ENCODE measurements at regions not wholly inside any gene's neighbourhood (a gene's known extent, or its start where the extent isn't known, plus 50 kb on each side); places are given as distances from the start of the nearest gene placed in this dataset.

DNA sequence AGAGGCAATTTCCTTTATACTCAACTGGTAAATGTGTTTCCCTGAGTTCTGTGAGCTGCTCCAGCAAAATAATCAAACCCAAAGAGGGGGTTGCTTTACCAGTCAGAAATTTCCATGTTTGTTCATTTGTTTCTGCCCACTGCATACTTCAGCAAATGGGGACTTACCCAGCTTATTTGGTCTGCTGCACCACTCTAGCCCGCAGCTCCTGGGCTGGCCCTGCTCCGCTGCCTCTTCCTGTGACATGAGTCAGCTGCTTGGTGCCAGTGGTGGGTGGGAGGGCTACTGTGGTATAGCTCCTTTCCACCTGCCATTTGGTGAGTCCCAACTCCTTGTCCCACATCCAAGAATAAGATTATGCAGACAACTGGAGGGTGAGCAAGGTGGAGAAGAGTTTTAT lies 644.2 kb downstream of the MCTP2 start:
- no peak for TF ChIP-seq EZH2 (optimal IDR thresholded peaks at IDR 0.05; ENCODE audit: low read depth, low read length)
- no peak for TF ChIP-seq EZH2phosphoT487 (IDR thresholded peaks at IDR 0.05; ENCODE audit: low read length)
- no peak for TF ChIP-seq CTCF (IDR thresholded peaks at IDR 0.05; ENCODE audit: low read length)
- no peaks in the 10 kb centered on the region for H4K20me1 ChIP-seq (ENCODE audit: insufficient read depth, low read length)
- DNase-seq = no peak
- no peaks in the 10 kb centered on the region for H3K27me3 ChIP-seq (replicated peaks; ENCODE audit: insufficient read depth, low read length)
- H3K4me2 ChIP-seq (ENCODE audit: low read depth, low read length) = no peak overlapping the region
- H3K79me2 ChIP-seq (ENCODE audit: low read length) = no peaks in the 10 kb centered on the region
- H3K9me3 ChIP-seq (replicated peaks; ENCODE audit: insufficient read depth, low read length) = no peaks in the 10 kb centered on the region
- H2AFZ ChIP-seq (ENCODE audit: low read length) = no peak overlapping the region
- no peaks in the 10 kb centered on the region for H3K36me3 ChIP-seq (replicated peaks; ENCODE audit: insufficient read depth, low read length)
- no peaks in the 10 kb centered on the region for H3F3A ChIP-seq (ENCODE audit: insufficient read depth, low read length)
- no peak overlapping the region for H3K27ac ChIP-seq (ENCODE audit: low read length)
- H3K9me2 ChIP-seq (replicated peaks; ENCODE audit: insufficient read depth, low read length) = no peaks in the 10 kb centered on the region
- no peaks in the 10 kb centered on the region for H3K4me1 ChIP-seq (ENCODE audit: low read length)
- no peak overlapping the region for H3K4me3 ChIP-seq (ENCODE audit: low read length)
- no peak overlapping the region for H3K9ac ChIP-seq (ENCODE audit: low read length)

DNA sequence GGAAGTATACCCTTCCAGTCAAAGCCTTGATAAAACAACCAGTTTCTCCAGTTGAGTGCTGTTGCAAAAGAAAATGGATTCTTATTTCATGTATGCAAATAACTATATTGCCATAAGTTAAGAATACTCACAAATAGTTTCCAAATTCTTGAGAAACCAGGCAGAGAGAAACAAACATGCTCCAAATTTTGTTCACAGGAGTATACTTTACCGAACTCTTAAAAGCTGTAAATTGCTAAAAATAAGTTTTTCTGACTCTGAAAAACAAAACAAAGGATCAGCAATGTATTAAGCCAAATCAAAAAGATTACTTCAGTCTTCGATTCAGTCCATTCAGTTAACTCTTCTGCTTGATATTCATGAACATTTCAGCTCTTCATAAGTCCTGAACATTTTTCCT lies 646.5 kb downstream of the MCTP2 start:
- no peaks in the 10 kb centered on the region for H3K79me2 ChIP-seq (ENCODE audit: low read length)
- no peak overlapping the region for H3K9ac ChIP-seq (ENCODE audit: low read length)
- H3K9me2 ChIP-seq (replicated peaks; ENCODE audit: insufficient read depth, low read length) = no peaks in the 10 kb centered on the region
- no peak overlapping the region for H2AFZ ChIP-seq (ENCODE audit: low read length)
- H3K4me3 ChIP-seq (ENCODE audit: low read length) = no peak overlapping the region
- no peaks in the 10 kb centered on the region for H4K20me1 ChIP-seq (ENCODE audit: insufficient read depth, low read length)
- H3F3A ChIP-seq (ENCODE audit: insufficient read depth, low read length) = no peaks in the 10 kb centered on the region
- H3K27me3 ChIP-seq (replicated peaks; ENCODE audit: insufficient read depth, low read length) = no peaks in the 10 kb centered on the region
- H3K4me1 ChIP-seq (ENCODE audit: low read length) = no peaks in the 10 kb centered on the region
- no peak overlapping the region for H3K27ac ChIP-seq (ENCODE audit: low read length)
- no peaks in the 10 kb centered on the region for H3K9me3 ChIP-seq (replicated peaks; ENCODE audit: insufficient read depth, low read length)
- TF ChIP-seq EZH2phosphoT487 (IDR thresholded peaks at IDR 0.05; ENCODE audit: low read length) (no peak), EZH2 (optimal IDR thresholded peaks at IDR 0.05; ENCODE audit: low read depth, low read length) (no peak), CTCF (IDR thresholded peaks at IDR 0.05; ENCODE audit: low read length) (no peak)
- H3K4me2 ChIP-seq (ENCODE audit: low read depth, low read length) = no peak overlapping the region
- no peaks in the 10 kb centered on the region for H3K36me3 ChIP-seq (replicated peaks; ENCODE audit: insufficient read depth, low read length)
- no peak for DNase-seq

DNA sequence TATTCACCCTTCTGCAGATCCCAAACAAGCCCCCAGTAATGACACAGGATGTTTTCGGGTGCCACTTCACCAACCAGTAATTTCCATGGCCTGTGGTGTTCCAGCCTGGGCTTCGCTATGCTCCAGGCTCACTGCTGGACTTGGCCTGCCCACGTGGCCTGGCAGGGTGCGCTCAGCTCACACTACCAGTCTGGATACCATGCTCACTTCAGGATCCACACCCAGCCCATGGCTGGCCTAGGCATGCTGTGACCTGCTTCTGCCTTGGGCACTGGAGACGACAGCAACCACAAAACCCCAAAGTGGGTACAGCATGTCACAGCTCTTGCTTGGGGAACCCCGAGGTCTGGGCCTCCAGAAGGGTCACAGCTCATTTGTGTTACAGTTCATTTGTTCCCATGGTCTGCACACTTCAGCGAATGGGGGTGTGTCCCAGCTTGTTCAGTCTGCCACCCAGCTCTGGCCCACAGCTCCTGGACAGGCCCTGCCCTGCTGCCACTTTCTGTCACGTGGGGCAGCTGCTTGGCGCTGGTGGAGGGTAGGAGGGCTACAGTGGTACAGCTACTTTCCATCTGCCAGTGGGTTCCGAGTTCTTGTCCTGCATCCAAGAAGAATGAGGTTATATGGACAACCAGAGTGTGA lies 650.8 kb downstream of the MCTP2 start:
- TF ChIP-seq EZH2 (optimal IDR thresholded peaks at IDR 0.05; ENCODE audit: low read depth, low read length) = no peak
- no peak for TF ChIP-seq EZH2phosphoT487 (IDR thresholded peaks at IDR 0.05; ENCODE audit: low read length)
- no peak for TF ChIP-seq CTCF (IDR thresholded peaks at IDR 0.05; ENCODE audit: low read length)
- H3K9me3 ChIP-seq (replicated peaks; ENCODE audit: insufficient read depth, low read length) = no peaks in the 10 kb centered on the region
- DNase-seq = no peak
- H3K79me2 ChIP-seq (ENCODE audit: low read length) = no peaks in the 10 kb centered on the region
- H3K4me1 ChIP-seq (ENCODE audit: low read length) = no peaks in the 10 kb centered on the region
- no peaks in the 10 kb centered on the region for H3K36me3 ChIP-seq (replicated peaks; ENCODE audit: insufficient read depth, low read length)
- no peaks in the 10 kb centered on the region for H3F3A ChIP-seq (ENCODE audit: insufficient read depth, low read length)
- H3K27me3 ChIP-seq (replicated peaks; ENCODE audit: insufficient read depth, low read length) = no peaks in the 10 kb centered on the region
- no peak overlapping the region for H3K9ac ChIP-seq (ENCODE audit: low read length)
- H3K9me2 ChIP-seq (replicated peaks; ENCODE audit: insufficient read depth, low read length) = no peaks in the 10 kb centered on the region
- no peak overlapping the region for H3K27ac ChIP-seq (ENCODE audit: low read length)
- H3K4me3 ChIP-seq (ENCODE audit: low read length) = no peak overlapping the region
- no peak overlapping the region for H3K4me2 ChIP-seq (ENCODE audit: low read depth, low read length)
- H2AFZ ChIP-seq (ENCODE audit: low read length) = no peak overlapping the region
- H4K20me1 ChIP-seq (ENCODE audit: insufficient read depth, low read length) = no peaks in the 10 kb centered on the region

Measured in MM.1S (cell line).